Breast epithelium (tissue), 4 donors: ENCODE measurements at regions not wholly inside any gene's neighbourhood (a gene's known extent, or its start where the extent isn't known, plus 50 kb on each side); places are given as distances from the start of the nearest gene placed in this dataset.

Experiments
- DNase-seq, 2 donors: peaks; one replicate each; pipeline ENCODE4 v3.0.0-alpha.2; 2019; ENCODE audit warnings: low spot score in 2 of 2
- H3K27ac ChIP-seq, 2 donors: fragments of 200-600 bp; sonication (generic) in 1 of 2; one replicate each; pipeline ENCODE4 v1.5.1; 2016 to 2019; ENCODE audit warnings: mild to moderate bottlenecking in 1 of 2
- H3K27me3 ChIP-seq, 2 donors: fragments of 200-600 bp; sonication (generic) in 1 of 2; one replicate each; pipeline versions ENCODE4 v1.5.1 to v1.6.0; 2017 to 2019; ENCODE audit warnings: control low read depth in 1 of 2, mild to moderate bottlenecking in 1 of 2
- H3K36me3 ChIP-seq: fragments of 200-600 bp; one replicate; pipeline ENCODE4 v1.5.1; 2019
- H3K4me1 ChIP-seq, 2 donors: fragments of 200-600 bp; sonication (generic); one replicate each; pipeline ENCODE4 v1.5.1; 2016 to 2019; ENCODE audit warnings: control low read depth in 1 of 2
- H3K4me3 ChIP-seq, 3 donors: fragments of 200-600 bp; sonication (generic); 1 replicate in 2 of 3; 2 replicates in 1 of 3; pipeline ENCODE4 v1.5.1; 2016 to 2019; ENCODE audit warnings: mild to moderate bottlenecking in 3 of 3, moderate library complexity in 2 of 3
- H3K9me3 ChIP-seq, 2 donors: fragments of 200-600 bp; sonication (generic) in 1 of 2; one replicate each; pipeline ENCODE4 v1.5.1; 2016 to 2019; ENCODE audit warnings: control low read depth in 1 of 2
- CTCF ChIP-seq, 3 donors: fragments of 450-650 bp; IDR thresholded peaks; one replicate each; pipeline ENCODE4 v1.5.1; 2016 to 2017; ENCODE audit warnings: antibody characterized with exemption in 3 of 3, mild to moderate bottlenecking in 3 of 3, moderate library complexity in 3 of 3
- POLR2A ChIP-seq: fragments of 450-650 bp; IDR thresholded peaks from one replicate; pipeline ENCODE4 v1.6.1; 2016; ENCODE audit warnings: antibody characterized with exemption, mild to moderate bottlenecking, moderate library complexity
- POLR2AphosphoS5 ChIP-seq, 3 donors: sonication (generic); formaldehyde crosslinking; IDR thresholded peaks; one replicate each; pipeline ENCODE4 v1.6.1; 2017; ENCODE audit warnings: antibody characterized with exemption in 3 of 3
- intact Hi-C: fragments of 100-400 bp; cut with DNase I; formaldehyde crosslinking; loops from one replicate; pipeline ENCODE4 v1.15.1; 2023; ENCODE audit warnings: low total_unique reads

- DNase-seq = no peak
- Histone ChIP-seq H3K27me3 (no peaks in the 10 kb centered on the region), H3K27ac (no peak overlapping the region), H3K4me1 (no peaks in the 10 kb centered on the region), H3K36me3 (no peaks in the 10 kb centered on the region), H3K4me3 (no peak overlapping the region), H3K9me3 (peaks cover 15 to 25% of the 10 kb centered on the region in 2 donors)
- intact Hi-C loops = no loop called here
- TF ChIP-seq CTCF (IDR thresholded peaks at IDR 0.05) = no peak
- TF ChIP-seq POLR2A = no peak
- TF ChIP-seq POLR2AphosphoS5 (IDR thresholded peaks at IDR 0.05) = no peak
These were observed 111.9 kb upstream of the VRK2 start for GRCh38 chr2:57934659-57935058.

- intact Hi-C loops = no loop called here
- Histone ChIP-seq H3K4me3 (no peak overlapping the region), H3K4me1 (no peaks in the 10 kb centered on the region), H3K9me3 (peaks cover 10 to 21% of the 10 kb centered on the region in 2 donors), H3K36me3 (no peaks in the 10 kb centered on the region), H3K27me3 (no peaks in the 10 kb centered on the region), H3K27ac (no peak overlapping the region)
- TF ChIP-seq POLR2A (no peak), POLR2AphosphoS5 (IDR thresholded peaks at IDR 0.05) (no peak), CTCF (IDR thresholded peaks at IDR 0.05) (no peak)
- no peak for DNase-seq
These were observed 110.4 kb upstream of the VRK2 start for GRCh38 chr2:57936216-57936615.

- intact Hi-C loops = no loop called here
- DNase-seq = no peak
- no peak overlapping the region for H3K27ac ChIP-seq
- no peaks in the 10 kb centered on the region for H3K36me3 ChIP-seq
- H3K27me3 ChIP-seq = no peaks in the 10 kb centered on the region
- TF ChIP-seq POLR2A (no peak), CTCF (IDR thresholded peaks at IDR 0.05) (no peak), POLR2AphosphoS5 (IDR thresholded peaks at IDR 0.05) (no peak)
- H3K4me3 ChIP-seq = no peak overlapping the region
- no peaks in the 10 kb centered on the region for H3K4me1 ChIP-seq
- peaks cover 10 to 21% of the 10 kb centered on the region in 2 donors for H3K9me3 ChIP-seq
These were observed 109.2 kb upstream of the VRK2 start for GRCh38 chr2:57937456-57937855.

GRCh38 chr2:57941816-57942215, 104.8 kb upstream of the VRK2 start:
- TF ChIP-seq POLR2A (no peak), CTCF (IDR thresholded peaks at IDR 0.05) (no peak), POLR2AphosphoS5 (IDR thresholded peaks at IDR 0.05) (no peak)
- no peaks in the 10 kb centered on the region for H3K4me1 ChIP-seq
- H3K36me3 ChIP-seq = no peaks in the 10 kb centered on the region
- H3K27me3 ChIP-seq = no peaks in the 10 kb centered on the region
- H3K4me3 ChIP-seq = no peak overlapping the region
- intact Hi-C loops = no loop called here
- DNase-seq = no peak
- H3K27ac ChIP-seq = no peak overlapping the region
- H3K9me3 ChIP-seq = no peaks in the 10 kb centered on the region

GRCh38 chr2:57943315-57943714, 103.3 kb upstream of the VRK2 start:
- no peaks in the 10 kb centered on the region for H3K4me1 ChIP-seq
- no peak overlapping the region for H3K4me3 ChIP-seq
- no peaks in the 10 kb centered on the region for H3K36me3 ChIP-seq
- DNase-seq = no peak
- no peak overlapping the region for H3K27ac ChIP-seq
- no peaks in the 10 kb centered on the region for H3K27me3 ChIP-seq
- TF ChIP-seq POLR2A (no peak), CTCF (IDR thresholded peaks at IDR 0.05) (no peak), POLR2AphosphoS5 (IDR thresholded peaks at IDR 0.05) (no peak)
- H3K9me3 ChIP-seq = no peaks in the 10 kb centered on the region
- intact Hi-C loops = no loop called here
